Fibroblast of lung (primary cell): ENCODE measurements at regions not wholly inside any gene's neighbourhood (a gene's known extent, or its start where the extent isn't known, plus 50 kb on each side); places are given as distances from the start of the nearest gene placed in this dataset.
"Not testable (repeated sequence)": the region's sequence is repeated elsewhere in the genome, so short reads cannot be mapped to it uniquely, and the experiment has no call there.

Source experiments
- EZH2 ChIP-seq: IDR thresholded peaks from 2 replicates; pipeline ENCODE4 v1.5.1; 2012; ENCODE audit warnings: low read length, control low read depth, mild to moderate bottlenecking; ENCODE audit errors: missing control alignments
- TF ChIP-seq, protein P1 (sequence below), 2 donors: IDR thresholded peaks in 1 of 2; conservative IDR thresholded peaks in 1 of 2; 1 replicate in 1 of 2; 2 replicates in 1 of 2; pipeline ENCODE4 v1.5.1; 2011 to 2012; ENCODE audit warnings: low read length in 2 of 2, control low read depth in 1 of 2, inconsistent platforms in 1 of 2, low read depth in 1 of 2, mild to moderate bottlenecking in 1 of 2

GRCh38 chr12:54117392-54117791 is 63.8 kb downstream of the HOXC4 start:
- TF ChIP-seq, protein P1, sequence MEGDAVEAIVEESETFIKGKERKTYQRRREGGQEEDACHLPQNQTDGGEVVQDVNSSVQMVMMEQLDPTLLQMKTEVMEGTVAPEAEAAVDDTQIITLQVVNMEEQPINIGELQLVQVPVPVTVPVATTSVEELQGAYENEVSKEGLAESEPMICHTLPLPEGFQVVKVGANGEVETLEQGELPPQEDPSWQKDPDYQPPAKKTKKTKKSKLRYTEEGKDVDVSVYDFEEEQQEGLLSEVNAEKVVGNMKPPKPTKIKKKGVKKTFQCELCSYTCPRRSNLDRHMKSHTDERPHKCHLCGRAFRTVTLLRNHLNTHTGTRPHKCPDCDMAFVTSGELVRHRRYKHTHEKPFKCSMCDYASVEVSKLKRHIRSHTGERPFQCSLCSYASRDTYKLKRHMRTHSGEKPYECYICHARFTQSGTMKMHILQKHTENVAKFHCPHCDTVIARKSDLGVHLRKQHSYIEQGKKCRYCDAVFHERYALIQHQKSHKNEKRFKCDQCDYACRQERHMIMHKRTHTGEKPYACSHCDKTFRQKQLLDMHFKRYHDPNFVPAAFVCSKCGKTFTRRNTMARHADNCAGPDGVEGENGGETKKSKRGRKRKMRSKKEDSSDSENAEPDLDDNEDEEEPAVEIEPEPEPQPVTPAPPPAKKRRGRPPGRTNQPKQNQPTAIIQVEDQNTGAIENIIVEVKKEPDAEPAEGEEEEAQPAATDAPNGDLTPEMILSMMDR (conservative IDR thresholded peaks at IDR 0.05 in 1 of 2, IDR thresholded peaks at IDR 0.05 in 1 of 2; ENCODE audit: low read depth in 1 of 2, low read length in 2 of 2): not testable (repeated sequence)
- not testable (repeated sequence) for TF ChIP-seq EZH2
